ENCODE measurements at regions not wholly inside any gene's neighbourhood (a gene's known extent, or its start where the extent isn't known, plus 50 kb on each side); places are given as distances from the start of the nearest gene placed in this dataset.

GRCh38 chr11:69983571-69983877 lies 94.6 kb upstream of the ANO1 start:
- TF ChIP-seq EZH2 (IDR thresholded peaks at IDR 0.05; ENCODE audit: borderline replicate concordance, low read length) (no peak), CTCF (conservative IDR thresholded peaks at IDR 0.05 in 1 of 2, IDR thresholded peaks at IDR 0.05 in 1 of 2; ENCODE audit: extremely low read depth in 1 of 2, insufficient read depth in 1 of 2, low read depth in 1 of 2, low read length in 2 of 2) (no peak)

Measured in mammary epithelial cell (primary cell).